Endothelial cell (in vitro differentiated cells): ENCODE measurements at regions not wholly inside any gene's neighbourhood (a gene's known extent, or its start where the extent isn't known, plus 50 kb on each side); places are given as distances from the start of the nearest gene placed in this dataset.
A peak's percentile ranks its signal among the peaks of the same experiment; 100 is the strongest.

Experiments
- DNase-seq: peaks from one replicate; pipeline ENCODE4 v3.0.0; 2021; ENCODE audit warnings: low spot score
- H3K27ac Mint-ChIP-seq: one replicate; pipeline ENCODE4 v1.8.0; 2021; ENCODE audit warnings: mixed read lengths, inconsistent platforms; ENCODE audit not compliant: unreplicated experiment
- H3K27me3 Mint-ChIP-seq: one replicate; pipeline ENCODE4 v1.8.0; 2021; ENCODE audit warnings: mild to moderate bottlenecking, moderate library complexity, mixed read lengths, inconsistent platforms; ENCODE audit not compliant: unreplicated experiment
- H3K36me3 Mint-ChIP-seq: one replicate; pipeline ENCODE4 v1.8.0; 2021; ENCODE audit warnings: mild to moderate bottlenecking, low read depth, mixed read lengths, inconsistent platforms; ENCODE audit not compliant: unreplicated experiment
- H3K4me1 Mint-ChIP-seq: one replicate; pipeline ENCODE4 v1.8.0; 2021; ENCODE audit warnings: mild to moderate bottlenecking, mixed read lengths, inconsistent platforms; ENCODE audit not compliant: unreplicated experiment
- H3K4me3 Mint-ChIP-seq: one replicate; pipeline ENCODE4 v1.8.0; 2021; ENCODE audit warnings: mild to moderate bottlenecking, mixed read lengths, inconsistent platforms; ENCODE audit not compliant: unreplicated experiment
- H3K9me3 Mint-ChIP-seq: one replicate; pipeline ENCODE4 v1.8.0; 2021; ENCODE audit warnings: mixed read lengths, inconsistent platforms; ENCODE audit not compliant: unreplicated experiment
- TF ChIP-seq, protein P1 (sequence below): fragments of 200-600 bp; sonication (generic); IDR thresholded peaks from one replicate; pipeline ENCODE4 v1.5.0; 2021; ENCODE audit warnings: antibody characterized with exemption; ENCODE audit not compliant: unreplicated experiment

DNA sequence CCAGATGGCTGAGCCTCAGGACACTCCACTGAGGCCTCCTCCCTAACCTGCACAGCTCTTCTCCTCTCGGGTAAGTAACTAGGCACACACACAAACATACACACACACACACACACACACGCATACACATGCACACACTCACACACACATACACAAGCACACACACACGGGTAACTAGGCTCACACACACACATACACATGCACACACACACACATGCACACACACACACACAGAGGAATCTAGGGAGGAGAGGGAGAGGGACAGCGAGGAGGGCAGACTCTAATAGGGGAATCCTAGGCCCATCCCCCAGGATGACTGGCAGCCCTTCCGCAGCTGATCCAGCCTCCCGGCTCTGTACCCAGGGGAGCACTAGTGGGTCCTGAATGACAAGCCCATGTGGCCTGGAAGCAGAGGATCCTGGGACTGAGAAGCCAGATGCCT, 177.4 kb upstream of the LINGO1 start:
- no peaks in the 10 kb centered on the region for H3K27me3 Mint-ChIP-seq
- TF ChIP-seq, protein P1, sequence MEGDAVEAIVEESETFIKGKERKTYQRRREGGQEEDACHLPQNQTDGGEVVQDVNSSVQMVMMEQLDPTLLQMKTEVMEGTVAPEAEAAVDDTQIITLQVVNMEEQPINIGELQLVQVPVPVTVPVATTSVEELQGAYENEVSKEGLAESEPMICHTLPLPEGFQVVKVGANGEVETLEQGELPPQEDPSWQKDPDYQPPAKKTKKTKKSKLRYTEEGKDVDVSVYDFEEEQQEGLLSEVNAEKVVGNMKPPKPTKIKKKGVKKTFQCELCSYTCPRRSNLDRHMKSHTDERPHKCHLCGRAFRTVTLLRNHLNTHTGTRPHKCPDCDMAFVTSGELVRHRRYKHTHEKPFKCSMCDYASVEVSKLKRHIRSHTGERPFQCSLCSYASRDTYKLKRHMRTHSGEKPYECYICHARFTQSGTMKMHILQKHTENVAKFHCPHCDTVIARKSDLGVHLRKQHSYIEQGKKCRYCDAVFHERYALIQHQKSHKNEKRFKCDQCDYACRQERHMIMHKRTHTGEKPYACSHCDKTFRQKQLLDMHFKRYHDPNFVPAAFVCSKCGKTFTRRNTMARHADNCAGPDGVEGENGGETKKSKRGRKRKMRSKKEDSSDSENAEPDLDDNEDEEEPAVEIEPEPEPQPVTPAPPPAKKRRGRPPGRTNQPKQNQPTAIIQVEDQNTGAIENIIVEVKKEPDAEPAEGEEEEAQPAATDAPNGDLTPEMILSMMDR: no peak
- H3K4me3 Mint-ChIP-seq: peak overlapping the region; percentile 34
- no peak for DNase-seq
- peak overlapping the region; percentile 78 for H3K27ac Mint-ChIP-seq
- H3K4me1 Mint-ChIP-seq: peaks cover 24% of the 10 kb centered on the region
- H3K9me3 Mint-ChIP-seq: no peaks in the 10 kb centered on the region
- no peaks in the 10 kb centered on the region for H3K36me3 Mint-ChIP-seq

DNA sequence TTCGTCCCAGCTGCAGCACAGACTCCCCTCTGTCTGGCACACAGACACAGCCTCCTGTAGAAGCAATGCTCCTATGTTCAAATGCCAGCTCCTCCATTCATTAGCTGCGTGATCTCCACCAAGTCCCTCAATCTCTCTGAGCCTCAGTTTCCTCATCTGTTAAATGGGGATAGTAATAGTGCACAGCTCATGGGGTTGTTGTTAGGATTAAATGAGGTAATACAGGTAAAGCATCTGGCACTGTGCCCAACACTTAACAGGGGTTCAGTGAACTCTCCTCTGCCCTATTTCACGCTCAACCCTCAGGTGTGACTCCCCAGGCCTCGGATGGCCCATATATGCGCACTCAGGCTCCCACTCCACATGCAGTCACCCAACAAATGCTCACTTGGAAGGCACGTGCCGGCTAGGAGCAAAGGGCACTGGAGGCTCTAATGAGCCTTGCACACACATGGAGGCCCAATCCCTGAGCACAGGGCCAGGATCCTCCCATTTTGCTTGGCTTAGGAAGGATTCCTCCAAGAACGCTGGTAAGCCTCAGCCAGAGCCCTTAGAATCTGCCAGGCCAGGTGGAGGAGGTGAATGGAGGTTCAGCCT, 176.0 kb upstream of the LINGO1 start:
- H3K27ac Mint-ChIP-seq: no peak overlapping the region
- H3K27me3 Mint-ChIP-seq: no peaks in the 10 kb centered on the region

GRCh38 chr15:77808075-77808474, 175.4 kb upstream of the LINGO1 start:
- DNase-seq: no peak
- TF ChIP-seq, protein P1: no peak
- Mint-ChIP-seq H3K27me3 (no peaks in the 10 kb centered on the region), H3K9me3 (no peaks in the 10 kb centered on the region), H3K36me3 (peaks cover 3% of the 10 kb centered on the region), H3K4me1 (peaks cover 25% of the 10 kb centered on the region), H3K27ac (no peak overlapping the region), H3K4me3 (no peak overlapping the region)

More for the DNA sequence above, 176.0 kb upstream of the LINGO1 start:
- no peak overlapping the region for H3K4me3 Mint-ChIP-seq
- H3K36me3 Mint-ChIP-seq: peaks cover under 1% of the 10 kb centered on the region
- no peak for DNase-seq
- no peaks in the 10 kb centered on the region for H3K9me3 Mint-ChIP-seq
- TF ChIP-seq, protein P1: no peak
- H3K4me1 Mint-ChIP-seq: peaks cover 25% of the 10 kb centered on the region

- peaks cover 2% of the 10 kb centered on the region for H3K27me3 Mint-ChIP-seq
- DNase-seq: no peak
- H3K9me3 Mint-ChIP-seq: no peaks in the 10 kb centered on the region
- TF ChIP-seq, protein P1: no peak
- H3K27ac Mint-ChIP-seq: no peak overlapping the region
- peaks cover 3% of the 10 kb centered on the region for H3K36me3 Mint-ChIP-seq
- no peak overlapping the region for H3K4me3 Mint-ChIP-seq
- H3K4me1 Mint-ChIP-seq: peaks cover 28% of the 10 kb centered on the region
Observed at GRCh38 chr15:77807611-77808010, 174.9 kb upstream of the LINGO1 start.

- Mint-ChIP-seq H3K4me3 (no peak overlapping the region), H3K4me1 (peaks cover 33% of the 10 kb centered on the region), H3K27ac (no peak overlapping the region), H3K9me3 (no peaks in the 10 kb centered on the region), H3K36me3 (peaks cover 3% of the 10 kb centered on the region), H3K27me3 (peaks cover 2% of the 10 kb centered on the region)
- TF ChIP-seq, protein P1: no peak
- DNase-seq: no peak
Observed at GRCh38 chr15:77807115-77807514, 174.4 kb upstream of the LINGO1 start.
